Suprapubic skin (tissue), 3 donors: ENCODE measurements at regions not wholly inside any gene's neighbourhood (a gene's known extent, or its start where the extent isn't known, plus 50 kb on each side); places are given as distances from the start of the nearest gene placed in this dataset.

ENCODE experiments used
- CTCF ChIP-seq, 2 donors: fragments of 200-600 bp in 1 of 2; fragments of 450-650 bp in 1 of 2; sonication (generic) in 1 of 2; IDR thresholded peaks; one replicate each; pipeline ENCODE4 v1.5.1; 2016 to 2019; ENCODE audit warnings: antibody characterized with exemption in 2 of 2, mild to moderate bottlenecking in 1 of 2, moderate library complexity in 1 of 2
- EP300 ChIP-seq: sonication (generic); formaldehyde crosslinking; IDR thresholded peaks from one replicate; pipeline ENCODE4 v1.6.1; 2017; ENCODE audit warnings: antibody characterized with exemption

DNA sequence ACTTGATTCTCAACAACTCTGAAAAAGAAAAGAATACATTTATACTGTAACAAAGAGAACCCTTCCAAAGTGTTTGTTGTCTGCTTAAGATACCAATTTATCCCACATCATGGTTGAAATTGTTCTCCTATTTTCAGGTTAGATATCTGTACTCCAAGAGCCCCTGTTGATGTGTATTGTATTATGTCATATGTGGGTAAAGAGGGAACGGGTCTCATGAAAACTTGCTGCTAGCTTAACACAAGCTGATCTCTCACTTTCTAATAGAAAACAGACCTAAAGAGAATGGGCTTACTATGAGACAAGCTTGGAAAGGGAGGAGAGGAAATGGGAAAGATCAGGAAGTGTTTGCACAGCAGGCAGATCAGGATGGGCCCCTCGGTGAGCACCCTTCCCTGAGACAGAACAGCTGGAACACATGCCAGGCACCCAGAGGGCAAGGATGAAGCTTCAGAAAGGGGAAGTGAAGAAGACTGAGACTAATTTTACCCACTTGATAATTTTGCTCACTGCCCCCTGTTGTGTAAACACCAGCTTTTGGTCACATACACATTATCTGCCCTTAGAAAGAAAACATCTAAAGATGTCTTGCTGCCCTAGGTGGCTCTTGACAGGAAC lies 747.9 kb upstream of the CCDC54 start:
- TF ChIP-seq CTCF (IDR thresholded peaks at IDR 0.05) (no peak), EP300 (no peak)
